DND-41 (cell line): ENCODE measurements at regions not wholly inside any gene's neighbourhood (a gene's known extent, or its start where the extent isn't known, plus 50 kb on each side); places are given as distances from the start of the nearest gene placed in this dataset.

Source experiments
- ATAC-seq: fragments of 200-7000 bp; cut with Tn5 transposase; 3 replicates; pipeline ENCODE4 v1.9.1; 2021; ENCODE audit warnings: low read depth; ENCODE audit not compliant: insufficient read depth
- DNase-seq: peaks from one replicate; pipeline ENCODE4 v3.0.0-alpha.2; 2020
- H2AFZ ChIP-seq: 2 replicates; pipeline ENCODE4 v1.6.0; 2012; ENCODE audit warnings: low read depth, low read length
- H3K27ac ChIP-seq: 2 replicates; pipeline ENCODE4 v1.5.1; 2012; ENCODE audit warnings: low read length, inconsistent platforms
- H3K27me3 ChIP-seq: fragments of 200-600 bp; sonication (generic); 2 replicates; pipeline ENCODE4 v1.6.0; 2012; ENCODE audit warnings: low read length, mild to moderate bottlenecking, inconsistent platforms; ENCODE audit not compliant: insufficient read depth, poor library complexity
- H3K36me3 ChIP-seq: 2 replicates; pipeline ENCODE4 v1.5.1; 2012; ENCODE audit warnings: low read length, inconsistent platforms; ENCODE audit not compliant: insufficient read depth
- H3K4me1 ChIP-seq: 2 replicates; pipeline ENCODE4 v1.5.1; 2012; ENCODE audit warnings: mild to moderate bottlenecking, low read length; ENCODE audit not compliant: insufficient read depth
- H3K4me2 ChIP-seq: 2 replicates; pipeline ENCODE4 v1.6.0; 2012; ENCODE audit warnings: mild to moderate bottlenecking, moderate library complexity, low read length, inconsistent platforms; ENCODE audit not compliant: insufficient read depth
- H3K4me3 ChIP-seq, 2 experiments: fragments of 200-600 bp in 1 of 2; shearing (Covaris generic) in 1 of 2; 2 replicates each; pipeline ENCODE4 v1.5.1; 2012 to 2016; ENCODE audit warnings: inconsistent platforms in 2 of 2, low read length in 2 of 2, mild to moderate bottlenecking in 2 of 2, low read depth in 1 of 2, moderate library complexity in 1 of 2
- H3K79me2 ChIP-seq: 2 replicates; pipeline ENCODE4 v1.6.0; 2012; ENCODE audit warnings: low read length, inconsistent platforms; ENCODE audit not compliant: insufficient read depth
- H3K9ac ChIP-seq: 2 replicates; pipeline ENCODE4 v1.6.0; 2012; ENCODE audit warnings: low read depth, mild to moderate bottlenecking, inconsistent platforms, low read length, moderate library complexity
- H3K9me3 ChIP-seq: 2 replicates; pipeline ENCODE4 v1.5.1; 2012; ENCODE audit warnings: low read length, moderate library complexity, mild to moderate bottlenecking, inconsistent platforms; ENCODE audit not compliant: insufficient read depth, severe bottlenecking
- H4K20me1 ChIP-seq: 2 replicates; pipeline ENCODE4 v1.6.0; 2012; ENCODE audit warnings: low read length; ENCODE audit not compliant: insufficient read depth
- CTCF ChIP-seq: IDR thresholded peaks from 2 replicates; pipeline ENCODE4 v1.5.1; 2012; ENCODE audit warnings: borderline replicate concordance, low read length, moderate library complexity, mild to moderate bottlenecking; ENCODE audit not compliant: poor library complexity, severe bottlenecking; ENCODE audit errors: extremely low read depth
- EZH2 ChIP-seq: IDR thresholded peaks from 3 replicates; pipeline ENCODE4 v1.6.1; 2012; ENCODE audit warnings: borderline replicate concordance, low read depth, mild to moderate bottlenecking, moderate library complexity, low read length, inconsistent platforms; ENCODE audit not compliant: severe bottlenecking

- no peak overlapping the region for H3K4me2 ChIP-seq
- H3K36me3 ChIP-seq, result no peaks in the 10 kb centered on the region
- H4K20me1 ChIP-seq, result no peaks in the 10 kb centered on the region
- H3K27ac ChIP-seq, result no peak overlapping the region
- no peaks in the 10 kb centered on the region for H3K4me1 ChIP-seq
- H3K27me3 ChIP-seq, result no peaks in the 10 kb centered on the region
- H3K79me2 ChIP-seq, result no peaks in the 10 kb centered on the region
- H3K4me3 ChIP-seq, result no peak overlapping the region
- no peak overlapping the region for H3K9ac ChIP-seq
- no peak for ATAC-seq
- no peak for DNase-seq
- H3K9me3 ChIP-seq, result no peaks in the 10 kb centered on the region
- no peak overlapping the region for H2AFZ ChIP-seq
- no peak for TF ChIP-seq CTCF
- TF ChIP-seq EZH2, result no peak
Measured at GRCh38 chr2:57959390-57959789, 87.2 kb upstream of the VRK2 start.

- Histone ChIP-seq H4K20me1 (no peaks in the 10 kb centered on the region), H3K4me2 (no peak overlapping the region), H3K9me3 (no peaks in the 10 kb centered on the region), H3K36me3 (no peaks in the 10 kb centered on the region), H3K27me3 (no peaks in the 10 kb centered on the region), H2AFZ (no peak overlapping the region), H3K4me1 (no peaks in the 10 kb centered on the region), H3K4me3 (no peak overlapping the region), H3K79me2 (no peaks in the 10 kb centered on the region), H3K9ac (no peak overlapping the region), H3K27ac (no peak overlapping the region)
- no peak for ATAC-seq
- TF ChIP-seq CTCF (no peak), EZH2 (no peak)
- DNase-seq, result no peak
Measured at GRCh38 chr2:57962861-57963260, 83.7 kb upstream of the VRK2 start.

- DNase-seq, result no peak
- no peak overlapping the region for H3K4me3 ChIP-seq
- no peaks in the 10 kb centered on the region for H3K9me3 ChIP-seq
Measured at GRCh38 chr2:57965219-57965618, 81.4 kb upstream of the VRK2 start.

More at GRCh38 chr2:57965219-57965618, 81.4 kb upstream of the VRK2 start:
- H2AFZ ChIP-seq, result no peak overlapping the region
- TF ChIP-seq EZH2 (no peak), CTCF (no peak)
- no peak overlapping the region for H3K9ac ChIP-seq
- H3K79me2 ChIP-seq, result no peaks in the 10 kb centered on the region
- H3K4me1 ChIP-seq, result no peaks in the 10 kb centered on the region
- no peaks in the 10 kb centered on the region for H3K27me3 ChIP-seq
- no peak for ATAC-seq
- no peaks in the 10 kb centered on the region for H4K20me1 ChIP-seq
- no peak overlapping the region for H3K27ac ChIP-seq
- no peak overlapping the region for H3K4me2 ChIP-seq
- H3K36me3 ChIP-seq, result no peaks in the 10 kb centered on the region
